ENCODE measurements at regions not wholly inside any gene's neighbourhood (a gene's known extent, or its start where the extent isn't known, plus 50 kb on each side); places are given as distances from the start of the nearest gene placed in this dataset.

DNA sequence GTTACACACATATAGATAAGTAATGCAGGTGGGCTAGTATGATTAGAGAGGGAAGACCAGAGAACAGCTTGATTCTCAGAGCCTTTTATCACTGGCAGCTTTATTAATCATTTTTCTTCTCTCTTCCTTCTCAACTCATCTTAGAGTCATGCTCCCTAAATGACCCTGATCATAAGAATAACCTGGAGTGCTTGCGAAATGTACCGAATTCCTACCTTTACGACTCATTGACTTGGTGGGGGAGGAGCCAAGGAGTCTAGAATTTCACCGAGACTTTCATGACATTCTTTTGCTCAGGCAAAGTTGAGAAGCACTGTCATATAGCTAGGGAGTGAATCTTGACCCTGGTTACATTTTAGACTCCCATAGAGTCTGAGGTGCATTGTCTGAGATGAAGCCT lies 298.9 kb upstream of the PUDP start:
- Mint-ChIP-seq H3K4me1 (ENCODE audit: low read depth in 2 of 2) (peaks cover 0 to 3% of the 10 kb centered on the region in 2 donors), H3K27ac (no peak overlapping the region), H3K9me3 (peaks cover 7% of the 10 kb centered on the region), H3K36me3 (no peaks in the 10 kb centered on the region), H3K4me3 (no peak overlapping the region), H3K27me3 (no peaks in the 10 kb centered on the region)
- no peak for DNase-seq (ENCODE audit: low spot score)
- no peak for ATAC-seq

DNA sequence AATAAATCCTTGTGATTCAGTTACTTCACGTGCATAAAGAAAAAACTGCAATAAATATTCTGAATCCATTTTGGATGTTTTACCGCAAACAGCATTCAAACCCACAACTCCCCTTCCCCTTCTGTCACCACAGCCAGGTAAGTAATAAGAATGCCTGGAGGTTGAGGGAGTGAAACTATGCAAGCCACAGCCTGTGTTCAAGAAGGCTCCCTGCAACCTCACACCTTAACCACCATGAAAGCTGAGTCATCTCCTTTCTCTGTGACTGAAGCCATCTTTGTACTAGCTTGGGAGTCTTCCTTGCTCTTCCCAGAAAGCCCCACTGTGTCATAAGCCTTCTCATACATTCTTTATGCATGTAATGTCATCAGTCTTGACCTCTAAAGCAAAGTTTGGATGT lies 297.0 kb upstream of the PUDP start:
- Mint-ChIP-seq H3K4me1 (ENCODE audit: low read depth in 2 of 2) (peaks cover 0 to 3% of the 10 kb centered on the region in 2 donors), H3K9me3 (peaks cover 7% of the 10 kb centered on the region), H3K36me3 (no peaks in the 10 kb centered on the region), H3K4me3 (no peak overlapping the region), H3K27ac (no peak overlapping the region), H3K27me3 (no peaks in the 10 kb centered on the region)
- ATAC-seq (peak in 1 of 2 donors; percentile 49), DNase-seq (ENCODE audit: low spot score) (no peak)

DNA sequence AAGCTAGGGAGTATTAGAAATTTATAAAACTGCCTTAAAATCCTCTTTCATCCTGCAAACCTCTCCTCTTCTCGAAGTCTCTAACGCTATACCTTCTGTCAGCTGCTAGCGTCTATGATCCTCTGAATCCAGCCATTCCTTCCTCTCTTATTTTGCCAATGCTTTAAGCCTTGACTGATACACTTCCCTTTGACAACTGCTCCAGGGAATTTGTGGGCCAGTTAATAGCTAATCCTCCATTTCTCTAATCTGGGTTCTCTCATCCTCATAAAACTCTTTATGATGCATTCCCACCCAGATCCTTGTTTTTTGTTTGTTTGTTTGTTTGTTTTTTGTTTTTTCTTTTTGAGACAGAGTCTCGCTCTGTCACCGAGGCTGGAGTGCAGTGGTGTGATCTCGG lies 293.6 kb upstream of the PUDP start:
- ATAC-seq (no peak), DNase-seq (ENCODE audit: low spot score) (no peak)
- no peak overlapping the region for H3K4me3 Mint-ChIP-seq
- no peaks in the 10 kb centered on the region for H3K36me3 Mint-ChIP-seq
- H3K9me3 Mint-ChIP-seq: peaks cover 7% of the 10 kb centered on the region
- no peaks in the 10 kb centered on the region for H3K27me3 Mint-ChIP-seq
- peaks cover 0 to 3% of the 10 kb centered on the region in 2 donors for H3K4me1 Mint-ChIP-seq (ENCODE audit: low read depth in 2 of 2)
- H3K27ac Mint-ChIP-seq: no peak overlapping the region

DNA sequence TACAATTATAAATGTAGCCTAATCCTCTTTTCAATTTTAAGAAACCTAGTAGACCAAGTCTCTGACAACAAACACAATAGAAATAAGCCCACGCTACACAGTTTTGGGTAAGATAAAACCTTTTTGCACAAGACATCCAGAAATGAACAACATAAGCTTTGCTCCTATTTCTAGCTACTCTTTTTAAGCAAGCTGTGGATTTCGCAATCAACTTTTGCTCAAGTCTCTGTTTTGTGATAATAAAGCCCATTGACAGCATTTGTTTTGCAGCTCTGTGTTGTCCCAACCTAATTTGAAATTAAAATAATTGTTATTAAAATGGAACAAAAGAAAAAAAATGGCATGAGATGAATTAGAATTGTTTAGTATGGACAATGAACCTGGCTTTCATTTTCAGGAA lies 287.9 kb upstream of the PUDP start:
- Mint-ChIP-seq H3K9me3 (peaks cover 12% of the 10 kb centered on the region), H3K36me3 (no peaks in the 10 kb centered on the region)
- no peak for ATAC-seq

DNA sequence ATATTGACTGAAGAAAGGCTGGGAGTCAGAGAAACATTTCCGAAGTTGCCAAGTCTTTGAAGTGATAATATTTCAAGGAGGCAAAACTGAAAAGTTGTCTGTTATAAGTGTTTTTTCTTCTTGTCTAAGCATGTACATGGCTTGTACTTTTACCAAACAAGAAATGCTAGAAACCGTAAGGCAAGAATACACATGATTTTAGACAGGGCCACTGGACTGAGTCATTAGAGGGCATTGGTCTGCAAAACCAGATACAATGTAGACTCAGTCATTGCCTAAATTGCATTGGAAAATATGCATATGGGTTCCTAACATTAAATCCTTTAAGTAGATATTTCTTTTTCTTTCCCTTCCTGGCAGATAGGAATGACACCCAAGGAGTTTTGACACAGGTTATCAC lies 284.9 kb upstream of the PUDP start:
- no peaks in the 10 kb centered on the region for H3K36me3 Mint-ChIP-seq
- no peaks in the 10 kb centered on the region for H3K27me3 Mint-ChIP-seq
- no peak overlapping the region for H3K4me3 Mint-ChIP-seq
- no peaks in the 10 kb centered on the region for H3K4me1 Mint-ChIP-seq (ENCODE audit: low read depth in 2 of 2)
- peaks cover 23% of the 10 kb centered on the region for H3K9me3 Mint-ChIP-seq
- no peak for DNase-seq (ENCODE audit: low spot score)
- ATAC-seq: no peak
- H3K27ac Mint-ChIP-seq: no peak overlapping the region

More for the DNA sequence above, 287.9 kb upstream of the PUDP start:
- no peak for DNase-seq (ENCODE audit: low spot score)
- no peaks in the 10 kb centered on the region for H3K27me3 Mint-ChIP-seq
- no peaks in the 10 kb centered on the region for H3K4me1 Mint-ChIP-seq (ENCODE audit: low read depth in 2 of 2)
- no peak overlapping the region for H3K27ac Mint-ChIP-seq
- H3K4me3 Mint-ChIP-seq: no peak overlapping the region

DNA sequence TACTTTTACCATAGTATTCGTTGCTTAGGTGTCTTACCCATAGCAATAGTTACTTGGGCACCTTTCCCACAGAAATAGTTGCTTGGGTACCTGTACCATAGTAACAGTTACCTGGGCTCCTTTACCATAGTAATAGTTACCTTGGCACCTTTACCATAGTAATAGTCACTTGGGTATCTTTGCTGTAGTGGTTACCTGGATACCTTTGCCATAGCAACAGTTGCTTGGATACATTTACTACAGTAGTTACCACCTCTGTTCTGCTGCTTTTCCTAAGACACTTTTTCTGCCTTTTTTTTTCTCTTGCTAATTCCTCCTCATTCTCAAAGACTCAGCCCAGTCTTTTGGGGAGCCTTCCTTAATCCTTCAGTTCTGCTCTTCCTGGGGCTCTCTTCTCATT lies 272.8 kb upstream of the PUDP start:
- ATAC-seq (no peak), DNase-seq (ENCODE audit: low spot score) (no peak)
- no peaks in the 10 kb centered on the region for H3K27me3 Mint-ChIP-seq
- H3K4me1 Mint-ChIP-seq (ENCODE audit: low read depth in 2 of 2): no peaks in the 10 kb centered on the region
- H3K4me3 Mint-ChIP-seq: no peak overlapping the region
- no peaks in the 10 kb centered on the region for H3K36me3 Mint-ChIP-seq
- no peak overlapping the region for H3K27ac Mint-ChIP-seq
- peaks cover 10% of the 10 kb centered on the region for H3K9me3 Mint-ChIP-seq

DNA sequence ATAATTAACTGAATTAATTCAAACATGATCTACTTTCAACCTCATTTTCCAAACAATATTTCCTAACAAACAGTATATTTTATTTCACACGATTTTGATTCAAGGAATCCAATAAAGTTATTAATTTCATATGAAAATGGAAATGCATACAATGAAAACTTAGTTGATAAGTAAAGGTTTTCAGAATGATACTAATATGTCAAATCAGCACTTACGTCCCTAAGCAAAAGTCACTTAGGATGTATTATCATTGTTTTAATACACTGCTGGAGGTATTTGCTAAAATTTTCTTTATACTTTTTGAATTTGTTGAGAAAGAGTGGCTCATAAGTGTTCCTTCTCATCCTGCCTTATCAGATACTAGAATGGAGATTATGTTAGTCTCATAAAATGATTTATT lies 266.8 kb upstream of the PUDP start:
- DNase-seq (ENCODE audit: low spot score) (no peak), ATAC-seq (no peak)
- peaks cover 7% of the 10 kb centered on the region for H3K9me3 Mint-ChIP-seq
- H3K36me3 Mint-ChIP-seq: no peaks in the 10 kb centered on the region
- H3K4me1 Mint-ChIP-seq (ENCODE audit: low read depth in 2 of 2): no peaks in the 10 kb centered on the region
- no peaks in the 10 kb centered on the region for H3K27me3 Mint-ChIP-seq
- no peak overlapping the region for H3K4me3 Mint-ChIP-seq
- no peak overlapping the region for H3K27ac Mint-ChIP-seq

DNA sequence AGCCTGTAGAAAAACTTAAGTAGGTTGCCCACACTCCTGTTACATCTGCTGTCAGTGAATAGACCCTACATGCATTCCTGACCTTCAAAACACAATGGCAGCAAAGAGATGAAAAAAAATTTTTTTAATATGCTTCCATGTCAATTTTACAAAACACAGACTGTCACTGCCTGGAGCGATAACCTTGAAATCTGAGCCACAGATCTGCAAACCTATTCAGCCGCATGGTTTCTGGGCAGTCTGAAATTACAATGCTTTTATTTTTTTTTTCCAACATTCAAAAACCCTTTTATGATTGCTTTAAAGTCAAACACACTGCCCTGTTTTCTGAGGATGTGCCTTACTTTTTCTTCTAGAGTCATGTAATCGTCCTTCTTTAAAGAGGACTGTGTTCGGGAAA lies 264.9 kb upstream of the PUDP start:
- H3K4me1 Mint-ChIP-seq (ENCODE audit: low read depth in 2 of 2): no peaks in the 10 kb centered on the region
- DNase-seq (ENCODE audit: low spot score): no peak
- no peak for ATAC-seq
- no peaks in the 10 kb centered on the region for H3K36me3 Mint-ChIP-seq
- H3K27me3 Mint-ChIP-seq: no peaks in the 10 kb centered on the region
- H3K9me3 Mint-ChIP-seq: peaks cover 9% of the 10 kb centered on the region
- no peak overlapping the region for H3K27ac Mint-ChIP-seq
- H3K4me3 Mint-ChIP-seq: no peak overlapping the region

DNA sequence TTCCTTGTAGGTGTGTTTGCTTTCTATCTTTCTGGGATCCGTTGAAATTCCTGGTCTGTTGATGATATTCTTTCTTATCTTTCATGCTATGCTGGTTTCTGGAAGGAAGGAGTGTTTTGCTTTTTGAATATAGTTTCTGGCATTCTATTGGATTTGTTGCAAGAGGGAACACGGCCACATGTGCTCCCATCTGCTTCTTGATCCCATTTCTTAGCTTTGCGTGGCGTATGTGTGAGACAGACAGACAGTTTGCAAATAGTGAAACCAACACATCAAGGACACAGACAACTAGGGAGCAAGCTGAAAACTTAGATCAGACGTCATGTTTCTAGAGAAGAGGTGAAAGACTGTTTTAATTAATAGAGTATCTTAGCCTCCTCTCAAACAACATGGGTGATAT lies 261.9 kb upstream of the PUDP start:
- Mint-ChIP-seq H3K4me3 (no peak overlapping the region), H3K36me3 (peaks cover 3% of the 10 kb centered on the region), H3K4me1 (ENCODE audit: low read depth in 2 of 2) (peaks cover 0 to 2% of the 10 kb centered on the region in 2 donors), H3K27ac (no peak overlapping the region), H3K27me3 (no peaks in the 10 kb centered on the region), H3K9me3 (peaks cover 18% of the 10 kb centered on the region)
- DNase-seq (ENCODE audit: low spot score) (no peak), ATAC-seq (no peak)

DNA sequence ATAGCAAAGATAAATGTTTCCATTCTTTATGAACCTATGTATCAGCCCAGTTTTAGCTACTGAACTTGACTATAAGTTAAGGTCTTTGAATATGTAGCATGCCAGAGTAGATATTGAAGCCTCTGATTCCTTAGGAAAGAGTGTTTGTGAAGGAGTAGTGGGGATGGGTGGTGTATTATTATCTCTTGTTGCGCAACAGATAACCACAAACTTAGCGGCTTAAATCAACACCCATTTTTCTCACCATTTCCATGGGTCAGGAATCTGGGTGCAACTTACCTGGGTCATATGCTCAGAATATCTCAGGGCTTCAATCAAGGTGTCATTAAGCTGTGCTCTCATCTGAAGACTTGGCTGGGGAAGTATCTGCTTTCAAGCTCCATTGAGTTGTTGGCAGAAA lies 251.4 kb upstream of the PUDP start:
- Mint-ChIP-seq H3K9me3 (peaks cover 16% of the 10 kb centered on the region), H3K27ac (no peak overlapping the region), H3K27me3 (no peaks in the 10 kb centered on the region), H3K4me3 (no peak overlapping the region), H3K36me3 (no peaks in the 10 kb centered on the region), H3K4me1 (ENCODE audit: low read depth in 2 of 2) (no peaks in the 10 kb centered on the region)
- ATAC-seq (no peak), DNase-seq (ENCODE audit: low spot score) (no peak)

DNA sequence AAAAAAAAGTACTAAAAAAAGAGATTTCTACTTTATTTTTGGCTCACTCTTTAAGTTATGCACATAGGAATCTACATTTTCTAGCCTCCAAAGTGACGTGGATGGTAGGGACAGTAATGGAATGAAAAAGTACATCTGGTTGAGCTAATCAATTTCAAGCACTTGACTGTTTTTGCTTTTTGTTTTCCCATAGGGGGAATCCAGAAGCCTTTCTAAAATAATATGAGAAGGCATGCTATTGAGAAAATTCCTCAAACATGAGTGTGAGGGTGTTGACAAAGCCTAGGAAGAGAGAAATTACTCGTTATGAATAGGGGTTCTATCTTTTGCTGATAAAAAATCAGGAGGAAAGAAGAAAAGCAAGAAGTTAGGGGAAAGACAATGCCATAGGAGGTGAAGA lies 242.5 kb upstream of the PUDP start:
- Mint-ChIP-seq H3K9me3 (peaks cover 12% of the 10 kb centered on the region), H3K36me3 (no peaks in the 10 kb centered on the region), H3K27me3 (no peaks in the 10 kb centered on the region), H3K27ac (no peak overlapping the region), H3K4me1 (ENCODE audit: low read depth in 2 of 2) (no peaks in the 10 kb centered on the region), H3K4me3 (no peak overlapping the region)
- no peak for DNase-seq (ENCODE audit: low spot score)
- ATAC-seq: no peak

DNA sequence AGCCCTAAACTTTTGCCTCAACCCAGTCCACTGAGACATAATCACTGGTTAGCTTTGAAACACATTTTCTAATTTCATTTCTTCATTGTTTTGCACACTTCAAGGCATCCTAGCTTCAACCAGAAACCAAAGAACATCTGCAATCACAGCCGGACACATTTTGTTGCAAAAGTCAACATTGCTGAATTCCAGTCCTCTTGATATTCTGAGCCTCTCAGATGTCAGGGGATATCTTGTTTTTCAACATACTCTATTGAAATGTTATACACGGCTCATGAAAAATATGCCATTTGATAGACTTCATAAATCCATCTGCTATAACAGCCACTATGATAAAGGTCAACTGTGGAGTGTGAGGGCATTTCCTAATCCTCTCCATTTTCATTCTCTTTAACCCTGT lies 241.6 kb upstream of the PUDP start:
- Mint-ChIP-seq H3K36me3 (no peaks in the 10 kb centered on the region), H3K4me3 (no peak overlapping the region), H3K27me3 (no peaks in the 10 kb centered on the region), H3K27ac (no peak overlapping the region), H3K4me1 (ENCODE audit: low read depth in 2 of 2) (no peaks in the 10 kb centered on the region), H3K9me3 (peaks cover 10% of the 10 kb centered on the region)
- no peak for ATAC-seq
- DNase-seq (ENCODE audit: low spot score): no peak

DNA sequence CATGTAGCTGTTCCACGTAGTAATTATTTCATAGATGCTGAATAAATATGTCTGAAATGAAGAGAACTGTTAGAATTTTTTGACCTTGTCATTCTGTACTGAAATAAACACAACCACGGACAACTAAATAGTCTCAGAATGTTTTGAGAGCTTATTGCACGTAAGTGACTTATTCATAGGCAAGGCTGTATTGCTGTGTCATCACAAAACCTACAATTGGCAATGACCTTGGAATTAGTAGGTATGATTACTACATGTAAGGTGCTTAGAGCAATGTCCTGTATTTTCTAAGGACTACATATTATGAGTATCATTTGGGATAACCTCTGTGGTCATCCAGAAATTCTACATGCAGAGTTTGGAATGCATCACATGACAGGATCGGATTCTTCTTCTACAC lies 237.2 kb upstream of the PUDP start:
- DNase-seq (ENCODE audit: low spot score) (no peak), ATAC-seq (no peak)
- Mint-ChIP-seq H3K4me1 (ENCODE audit: low read depth in 2 of 2) (no peaks in the 10 kb centered on the region), H3K27me3 (no peaks in the 10 kb centered on the region), H3K9me3 (peaks cover 8% of the 10 kb centered on the region), H3K36me3 (no peaks in the 10 kb centered on the region), H3K4me3 (no peak overlapping the region), H3K27ac (no peak overlapping the region)

DNA sequence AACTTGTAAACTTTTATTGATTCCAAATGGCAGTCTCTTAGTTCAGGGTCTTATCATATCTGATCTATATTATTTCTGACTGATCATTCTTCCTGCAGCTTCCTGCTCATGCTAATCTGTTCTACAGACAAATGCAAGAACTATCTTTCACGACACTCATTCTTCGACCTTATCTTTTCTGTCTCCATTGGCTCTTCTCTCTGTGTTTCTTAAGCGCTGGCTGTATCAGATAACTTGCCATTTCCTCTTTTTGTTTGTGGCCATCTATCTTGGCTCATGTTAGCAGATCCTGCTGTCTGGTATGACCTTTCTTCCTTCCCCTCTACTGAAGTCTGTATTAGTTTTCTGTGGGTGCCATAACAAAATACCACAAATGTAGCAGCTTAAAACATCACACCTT lies 230.5 kb upstream of the PUDP start:
- Mint-ChIP-seq H3K4me1 (ENCODE audit: low read depth in 2 of 2) (no peaks in the 10 kb centered on the region), H3K9me3 (peaks cover 17% of the 10 kb centered on the region), H3K4me3 (no peak overlapping the region), H3K36me3 (peaks cover 8% of the 10 kb centered on the region), H3K27me3 (no peaks in the 10 kb centered on the region), H3K27ac (no peak overlapping the region)
- no peak for DNase-seq (ENCODE audit: low spot score)
- no peak for ATAC-seq

DNA sequence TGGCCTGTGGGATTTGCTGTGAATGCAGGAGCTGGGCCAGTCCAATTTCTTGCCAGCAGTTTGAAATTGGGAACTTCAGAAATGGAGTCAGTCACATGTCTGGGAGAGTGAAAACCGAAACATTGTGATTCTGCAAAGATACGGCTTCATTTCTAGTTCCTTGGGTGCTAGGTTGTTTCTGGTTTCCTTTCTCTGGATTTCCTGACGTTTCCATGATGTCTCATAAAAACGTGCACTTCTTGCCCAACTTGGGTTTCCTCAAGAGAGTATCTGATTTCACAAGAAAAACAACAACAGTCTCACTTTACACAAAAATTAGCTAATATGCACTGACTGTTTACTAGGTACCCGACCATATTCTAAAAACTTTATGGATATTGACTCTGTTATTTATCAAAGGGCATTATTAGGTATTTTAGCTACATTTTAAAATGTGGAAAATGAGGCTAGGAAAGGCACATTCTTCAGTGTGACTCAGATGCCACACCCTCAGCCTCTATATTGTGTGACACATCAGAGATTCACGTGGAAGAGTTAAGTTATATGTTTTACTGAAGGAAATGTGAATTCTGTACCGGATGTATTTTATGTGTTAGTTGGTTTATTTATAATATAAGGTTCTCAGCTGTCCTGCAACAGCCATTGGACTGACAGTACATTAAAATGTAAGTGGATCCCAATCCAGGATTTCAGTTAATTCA lies 225.0 kb upstream of the PUDP start:
- DNase-seq (ENCODE audit: low spot score) (no peak), ATAC-seq (no peak)
- H3K27me3 Mint-ChIP-seq: no peaks in the 10 kb centered on the region
- no peak overlapping the region for H3K4me3 Mint-ChIP-seq
- no peaks in the 10 kb centered on the region for H3K4me1 Mint-ChIP-seq (ENCODE audit: low read depth in 2 of 2)
- no peak overlapping the region for H3K27ac Mint-ChIP-seq
- peaks cover under 1% of the 10 kb centered on the region for H3K36me3 Mint-ChIP-seq
- H3K9me3 Mint-ChIP-seq: peaks cover 13% of the 10 kb centered on the region
